Ishikawa (cell line): ENCODE measurements at regions not wholly inside any gene's neighbourhood (a gene's known extent, or its start where the extent isn't known, plus 50 kb on each side); places are given as distances from the start of the nearest gene placed in this dataset.

ENCODE experiments used
- CEBPB ChIP-seq: IDR thresholded peaks from 2 replicates; pipeline ENCODE4 v1.6.1; 2012
- EP300 ChIP-seq: IDR thresholded peaks from 2 replicates; pipeline ENCODE4 v1.6.1; 2012; ENCODE audit warnings: borderline replicate concordance
- RAD21 ChIP-seq: IDR thresholded peaks from 2 replicates; pipeline ENCODE4 v1.6.1; 2012; ENCODE audit warnings: low read depth
- TAF1 ChIP-seq: IDR thresholded peaks from 2 replicates; pipeline ENCODE4 v1.6.1; 2012; ENCODE audit warnings: low read depth, mild to moderate bottlenecking
- YY1 ChIP-seq: IDR thresholded peaks from 2 replicates; pipeline ENCODE4 v1.6.1; 2012; ENCODE audit warnings: low read depth

DNA sequence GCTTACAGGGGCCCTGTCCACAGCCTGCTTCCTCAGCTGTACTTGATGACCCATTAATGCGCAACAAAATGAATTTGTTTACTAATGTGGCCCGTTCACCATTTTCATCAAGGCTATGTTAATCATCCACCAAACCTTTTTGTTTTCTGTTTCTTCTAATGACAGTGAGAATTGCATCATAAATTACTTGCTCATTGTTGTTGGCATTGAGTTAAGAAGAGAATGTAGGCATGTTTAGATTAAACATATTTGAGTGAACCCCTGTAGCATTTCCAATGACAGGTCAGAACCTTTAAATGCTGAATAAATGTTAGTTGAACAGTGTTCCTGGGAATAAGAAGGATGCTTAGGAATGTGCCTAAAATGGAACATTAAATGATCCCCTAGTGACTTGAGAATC lies 183.4 kb downstream of the SPRY1 start:
- TF ChIP-seq EP300, result no peak
- no peak for TF ChIP-seq RAD21
- no peak for TF ChIP-seq CEBPB
- no peak for TF ChIP-seq TAF1
- no peak for TF ChIP-seq YY1
